Left ventricle myocardium inferior (tissue), 1 donor: ENCODE measurements at regions not wholly inside any gene's neighbourhood (a gene's known extent, or its start where the extent isn't known, plus 50 kb on each side); places are given as distances from the start of the nearest gene placed in this dataset.

Experiments
- DNase-seq: peaks from one replicate; pipeline ENCODE4 v3.0.0-alpha.2; 2020
- H3K27ac ChIP-seq: fragments of 200-600 bp; replicated peaks from 2 replicates; pipeline ENCODE4 v1.8.0; 2021
- H3K27me3 ChIP-seq: fragments of 200-600 bp; 2 replicates; pipeline ENCODE4 v1.8.0; 2021; ENCODE audit warnings: low read depth
- H3K36me3 ChIP-seq: fragments of 200-600 bp; 2 replicates; pipeline ENCODE4 v1.8.0; 2021
- H3K4me1 ChIP-seq: fragments of 200-600 bp; 2 replicates; pipeline ENCODE4 v1.8.0; 2021
- H3K4me3 ChIP-seq: fragments of 200-600 bp; 2 replicates; pipeline ENCODE4 v1.8.0; 2021; ENCODE audit warnings: mild to moderate bottlenecking, moderate library complexity
- H3K9me3 ChIP-seq: fragments of 200-600 bp; replicated peaks from 2 replicates; pipeline ENCODE4 v1.8.0; 2021
- CTCF ChIP-seq: fragments of 200-600 bp; IDR thresholded peaks from 2 replicates; pipeline ENCODE4 v1.8.0; 2021; ENCODE audit warnings: antibody characterized with exemption, mild to moderate bottlenecking, borderline replicate concordance
- intact Hi-C: fragments of 100-400 bp; cut with micrococcal nuclease; formaldehyde crosslinking; loops from one replicate; pipeline ENCODE4 v1.11.0; 2022
- donor health status: DM: no; HTN: yes; CAD: no; lungs with severe emphysema.

- no peaks in the 10 kb centered on the region for H3K4me1 ChIP-seq
- peaks cover 76% of the 10 kb centered on the region for H3K9me3 ChIP-seq
- no peaks in the 10 kb centered on the region for H3K27me3 ChIP-seq
- no peaks in the 10 kb centered on the region for H3K36me3 ChIP-seq
- DNase-seq: no peak
- H3K4me3 ChIP-seq: no peak overlapping the region
- H3K27ac ChIP-seq: no peak overlapping the region
- intact Hi-C loops: no loop called here
- no peak for TF ChIP-seq CTCF
Observed at GRCh38 chr1:95703046-95703445, 469.0 kb downstream of the RWDD3 start.

- Histone ChIP-seq H3K4me3 (no peak overlapping the region), H3K27ac (no peak overlapping the region), H3K4me1 (no peaks in the 10 kb centered on the region), H3K36me3 (no peaks in the 10 kb centered on the region), H3K9me3 (no peaks in the 10 kb centered on the region), H3K27me3 (no peaks in the 10 kb centered on the region)
- intact Hi-C loops: no loop called here
- DNase-seq: no peak
- no peak for TF ChIP-seq CTCF
Observed at GRCh38 chr1:95716097-95716496, 482.1 kb downstream of the RWDD3 start.

GRCh38 chr1:95716550-95716949, 482.5 kb downstream of the RWDD3 start:
- no peak for TF ChIP-seq CTCF
- Histone ChIP-seq H3K4me3 (no peak overlapping the region), H3K27ac (no peak overlapping the region), H3K27me3 (no peaks in the 10 kb centered on the region), H3K36me3 (no peaks in the 10 kb centered on the region), H3K4me1 (no peaks in the 10 kb centered on the region), H3K9me3 (no peaks in the 10 kb centered on the region)
- no peak for DNase-seq
- intact Hi-C loops: no loop called here

- intact Hi-C loops: no loop called here
- TF ChIP-seq CTCF: no peak
- no peak for DNase-seq
- Histone ChIP-seq H3K4me1 (no peaks in the 10 kb centered on the region), H3K27ac (no peak overlapping the region), H3K4me3 (no peak overlapping the region), H3K27me3 (no peaks in the 10 kb centered on the region), H3K36me3 (no peaks in the 10 kb centered on the region), H3K9me3 (no peaks in the 10 kb centered on the region)
Observed at GRCh38 chr1:95723346-95723745, 489.3 kb downstream of the RWDD3 start.

GRCh38 chr1:95728841-95729240, 494.8 kb downstream of the RWDD3 start:
- DNase-seq: no peak
- Histone ChIP-seq H3K4me1 (no peaks in the 10 kb centered on the region), H3K9me3 (no peaks in the 10 kb centered on the region), H3K27ac (no peak overlapping the region), H3K4me3 (no peak overlapping the region), H3K36me3 (no peaks in the 10 kb centered on the region), H3K27me3 (no peaks in the 10 kb centered on the region)
- intact Hi-C loops: no loop called here
- TF ChIP-seq CTCF: no peak

GRCh38 chr1:95730986-95731385, 497.0 kb downstream of the RWDD3 start:
- TF ChIP-seq CTCF: no peak
- Histone ChIP-seq H3K36me3 (no peaks in the 10 kb centered on the region), H3K4me3 (no peak overlapping the region), H3K4me1 (no peaks in the 10 kb centered on the region), H3K9me3 (no peaks in the 10 kb centered on the region), H3K27ac (no peak overlapping the region), H3K27me3 (no peaks in the 10 kb centered on the region)
- no peak for DNase-seq
- intact Hi-C loops: no loop called here
